Type B pancreatic cell (in vitro differentiated cells): ENCODE measurements at regions not wholly inside any gene's neighbourhood (a gene's known extent, or its start where the extent isn't known, plus 50 kb on each side); places are given as distances from the start of the nearest gene placed in this dataset.
"Not testable (repeated sequence)": the region's sequence is repeated elsewhere in the genome, so short reads cannot be mapped to it uniquely, and the experiment has no call there.

Source experiments
- DNase-seq: peaks from one replicate; pipeline ENCODE4 v3.0.0; 2021; ENCODE audit warnings: mixed read lengths; ENCODE audit not compliant: unreplicated experiment; ENCODE audit errors: extremely low spot score
- H3K27ac Mint-ChIP-seq: 2 replicates; pipeline ENCODE4 v1.8.0; 2021; ENCODE audit warnings: mild to moderate bottlenecking, mixed read lengths
- H3K27me3 Mint-ChIP-seq: 2 replicates; pipeline ENCODE4 v1.8.0; 2021; ENCODE audit warnings: mixed read lengths
- H3K36me3 Mint-ChIP-seq: 2 replicates; pipeline ENCODE4 v1.8.0; 2021; ENCODE audit warnings: mixed read lengths
- H3K4me1 Mint-ChIP-seq: one replicate; pipeline ENCODE4 v1.8.0; 2021; ENCODE audit warnings: mixed read lengths; ENCODE audit not compliant: unreplicated experiment
- H3K4me3 Mint-ChIP-seq: 2 replicates; pipeline ENCODE4 v1.8.0; 2021; ENCODE audit warnings: mild to moderate bottlenecking, mixed read lengths
- H3K9me3 Mint-ChIP-seq: 2 replicates; pipeline ENCODE4 v1.8.0; 2021; ENCODE audit warnings: mixed read lengths
- CTCF ChIP-seq: fragments of 200-600 bp; sonication (generic); conservative IDR thresholded peaks from 2 replicates; pipeline ENCODE4 v1.5.0; 2021; ENCODE audit warnings: antibody characterized with exemption, mild to moderate bottlenecking

- no peak overlapping the region for H3K27ac Mint-ChIP-seq
Observed at GRCh38 chr14:42488965-42489364, 882.3 kb downstream of the LRFN5 start.

GRCh38 chr14:42482345-42482971, 875.8 kb downstream of the LRFN5 start:
- DNase-seq, H3K36me3 Mint-ChIP-seq, H3K9me3 Mint-ChIP-seq, H3K27me3 Mint-ChIP-seq, H3K4me1 Mint-ChIP-seq, H3K27ac Mint-ChIP-seq, H3K4me3 Mint-ChIP-seq: not testable (repeated sequence)

More at GRCh38 chr14:42488965-42489364, 882.3 kb downstream of the LRFN5 start:
- TF ChIP-seq CTCF = no peak
- Mint-ChIP-seq H3K9me3 (no peaks in the 10 kb centered on the region), H3K36me3 (no peaks in the 10 kb centered on the region), H3K27me3 (no peaks in the 10 kb centered on the region), H3K4me3 (no peak overlapping the region), H3K4me1 (peaks cover 5% of the 10 kb centered on the region)
- no peak for DNase-seq

- H3K9me3 Mint-ChIP-seq, H3K27ac Mint-ChIP-seq, H3K4me1 Mint-ChIP-seq, H3K27me3 Mint-ChIP-seq, DNase-seq, H3K36me3 Mint-ChIP-seq, H3K4me3 Mint-ChIP-seq: not testable (repeated sequence)
Observed at GRCh38 chr14:42481714-42482113, 875.0 kb downstream of the LRFN5 start.

GRCh38 chr14:42480255-42480654, 873.6 kb downstream of the LRFN5 start:
- no peak overlapping the region for H3K4me3 Mint-ChIP-seq
- TF ChIP-seq CTCF = no peak
- H3K27ac Mint-ChIP-seq = no peak overlapping the region
- H3K36me3 Mint-ChIP-seq = no peaks in the 10 kb centered on the region
- peaks cover 4% of the 10 kb centered on the region for H3K4me1 Mint-ChIP-seq
- no peak for DNase-seq
- no peaks in the 10 kb centered on the region for H3K9me3 Mint-ChIP-seq
- H3K27me3 Mint-ChIP-seq = no peaks in the 10 kb centered on the region

DNA sequence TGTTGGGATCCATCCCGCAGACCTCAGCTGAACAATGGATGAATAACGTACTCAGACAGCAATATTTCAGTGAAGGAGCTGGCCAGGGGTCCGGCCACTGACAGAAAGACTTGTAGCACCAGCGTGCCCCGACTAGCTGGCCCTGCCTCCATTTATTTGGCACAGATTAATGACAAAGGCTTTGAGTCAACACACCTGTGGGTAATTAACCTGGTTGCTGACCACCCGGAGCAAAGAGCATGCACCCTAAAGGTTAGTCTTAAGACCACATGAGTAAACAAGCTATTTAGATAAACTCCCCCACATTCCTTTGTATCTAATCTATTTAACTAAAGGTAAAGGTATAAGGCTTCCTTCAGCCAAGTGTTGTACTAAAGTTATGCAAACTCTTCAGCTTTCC, 868.6 kb downstream of the LRFN5 start:
- H3K27ac Mint-ChIP-seq = no peak overlapping the region
- TF ChIP-seq CTCF = no peak
- no peaks in the 10 kb centered on the region for H3K9me3 Mint-ChIP-seq
- no peaks in the 10 kb centered on the region for H3K27me3 Mint-ChIP-seq
- peaks cover 1% of the 10 kb centered on the region for H3K4me1 Mint-ChIP-seq
- H3K4me3 Mint-ChIP-seq = no peak overlapping the region
- no peaks in the 10 kb centered on the region for H3K36me3 Mint-ChIP-seq
- no peak for DNase-seq

- Mint-ChIP-seq H3K4me3 (no peak overlapping the region), H3K9me3 (no peaks in the 10 kb centered on the region), H3K27ac (no peak overlapping the region), H3K27me3 (no peaks in the 10 kb centered on the region), H3K36me3 (no peaks in the 10 kb centered on the region), H3K4me1 (no peaks in the 10 kb centered on the region)
- no peak for DNase-seq
- TF ChIP-seq CTCF = no peak
Observed at GRCh38 chr14:42470427-42470719, 863.7 kb downstream of the LRFN5 start.
